Stimulated activated naive CD8-positive, alpha-beta T cell treated with anti-CD3 and anti-CD28 coated beads, Interleukin-15, Interleukin-2, amounts not matched to agents 100 ng/mL and 50 ng/mL, for 24 hours (primary cell): ENCODE measurements at regions not wholly inside any gene's neighbourhood (a gene's known extent, or its start where the extent isn't known, plus 50 kb on each side); places are given as distances from the start of the nearest gene placed in this dataset.

ENCODE experiments used
- H3K27ac Mint-ChIP-seq: one replicate; pipeline ENCODE4 v1.8.0; 2021; ENCODE audit warnings: mild to moderate bottlenecking, mixed read lengths
- H3K27me3 Mint-ChIP-seq: one replicate; pipeline ENCODE4 v1.8.0; 2021; ENCODE audit warnings: mixed read lengths
- H3K36me3 Mint-ChIP-seq: one replicate; pipeline ENCODE4 v1.8.0; 2021; ENCODE audit warnings: low read depth, mixed read lengths
- H3K4me1 Mint-ChIP-seq: one replicate; pipeline ENCODE4 v1.8.0; 2021; ENCODE audit warnings: low read depth, mixed read lengths
- H3K4me3 Mint-ChIP-seq: one replicate; pipeline ENCODE4 v1.8.0; 2021; ENCODE audit warnings: mild to moderate bottlenecking, mixed read lengths
- H3K9me3 Mint-ChIP-seq: one replicate; pipeline ENCODE4 v1.8.0; 2021; ENCODE audit warnings: mixed read lengths

DNA sequence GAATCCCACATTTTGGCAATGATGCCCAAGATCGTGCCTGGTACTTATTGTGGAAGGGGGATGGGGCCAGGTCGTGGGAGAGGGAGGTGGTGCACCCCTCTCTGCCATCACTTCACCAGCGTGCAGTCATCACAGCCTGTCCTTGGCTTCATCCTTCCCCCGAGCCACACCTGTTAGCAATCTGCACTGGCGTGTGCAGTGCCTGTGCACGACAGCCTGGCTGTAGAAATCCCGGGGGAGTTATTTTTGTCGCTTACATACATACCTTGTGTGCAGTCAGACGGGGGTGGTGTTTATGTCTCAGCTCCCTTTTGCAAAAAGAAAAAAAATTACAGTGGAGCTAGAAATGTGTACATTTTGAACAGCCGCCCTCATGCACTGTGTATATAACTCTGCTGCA is 216.0 kb downstream of the TLE3 start:
- Mint-ChIP-seq H3K9me3 (no peaks in the 10 kb centered on the region), H3K4me1 (peaks cover 7% of the 10 kb centered on the region), H3K27me3 (peaks cover 15% of the 10 kb centered on the region), H3K36me3 (no peaks in the 10 kb centered on the region), H3K4me3 (no peak overlapping the region), H3K27ac (no peak overlapping the region)

DNA sequence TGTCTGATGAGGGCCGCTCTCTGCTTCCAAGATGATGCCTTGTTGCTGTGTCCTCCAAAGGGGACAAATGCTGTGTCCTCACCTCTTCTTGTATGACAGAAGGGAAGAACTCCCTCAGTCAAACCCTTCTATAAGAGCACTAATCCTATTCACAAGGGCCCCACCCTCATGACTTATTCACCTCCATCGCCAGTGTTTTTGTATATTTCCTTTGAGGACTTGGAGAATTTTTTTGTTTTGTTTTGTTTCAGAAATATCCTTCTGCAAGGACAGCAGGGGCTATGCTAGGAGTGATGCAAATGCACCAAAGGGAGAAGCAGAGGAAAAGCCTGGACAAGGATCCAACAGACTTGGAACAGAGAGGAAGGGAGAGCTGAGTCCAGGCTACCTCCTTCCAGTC is 214.4 kb downstream of the TLE3 start:
- H3K4me3 Mint-ChIP-seq, result no peak overlapping the region
- peaks cover 7% of the 10 kb centered on the region for H3K4me1 Mint-ChIP-seq
- H3K27ac Mint-ChIP-seq, result no peak overlapping the region

DNA sequence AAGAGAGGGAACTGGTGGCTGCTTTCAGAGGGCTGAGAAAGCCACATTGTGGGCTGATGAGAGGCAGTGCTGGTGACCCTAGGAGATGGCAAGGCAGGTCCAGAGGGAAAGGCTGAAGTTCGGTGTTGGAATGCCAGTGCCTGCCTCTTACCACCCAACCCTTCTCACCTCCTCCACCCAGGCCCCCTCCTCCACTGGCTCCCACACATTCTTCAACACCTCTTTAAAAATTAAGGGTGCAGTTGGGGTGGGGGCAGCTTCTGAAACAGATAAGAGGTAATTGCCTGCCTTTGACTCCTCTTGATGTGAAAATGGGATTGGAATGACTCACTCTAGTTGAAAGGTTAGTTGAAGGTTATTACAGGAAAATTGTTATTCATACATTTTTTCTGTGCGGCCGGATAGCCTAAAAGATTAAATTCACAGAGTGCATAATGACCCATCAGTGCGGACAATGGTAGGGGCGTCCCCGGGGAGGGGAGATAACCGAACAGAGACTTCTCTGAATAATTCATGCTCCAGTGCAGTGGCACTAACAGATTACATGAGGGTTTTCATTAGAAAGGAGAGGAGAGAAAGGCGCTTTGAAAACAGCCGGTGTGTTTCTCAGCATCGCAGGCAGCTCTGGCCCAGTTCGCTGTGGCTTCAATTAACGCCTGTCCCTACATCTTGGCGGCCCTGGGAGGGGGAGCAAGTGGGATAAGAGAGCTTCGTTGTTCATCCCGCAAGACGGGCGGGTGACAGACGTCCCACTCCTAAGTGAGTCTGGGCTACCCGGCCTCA is 212.4 kb downstream of the TLE3 start:
- H3K4me3 Mint-ChIP-seq, result no peak overlapping the region
- no peak overlapping the region for H3K27ac Mint-ChIP-seq
- H3K4me1 Mint-ChIP-seq, result peaks cover 7% of the 10 kb centered on the region
- H3K9me3 Mint-ChIP-seq, result no peaks in the 10 kb centered on the region
- H3K36me3 Mint-ChIP-seq, result no peaks in the 10 kb centered on the region
- peaks cover 23% of the 10 kb centered on the region for H3K27me3 Mint-ChIP-seq

More for the DNA sequence above, 214.4 kb downstream of the TLE3 start:
- Mint-ChIP-seq H3K27me3 (peaks cover 20% of the 10 kb centered on the region), H3K9me3 (no peaks in the 10 kb centered on the region), H3K36me3 (no peaks in the 10 kb centered on the region)

- no peak overlapping the region for H3K4me3 Mint-ChIP-seq
- H3K4me1 Mint-ChIP-seq, result peaks cover 3% of the 10 kb centered on the region
- H3K27me3 Mint-ChIP-seq, result peaks cover 30% of the 10 kb centered on the region
- H3K27ac Mint-ChIP-seq, result no peak overlapping the region
- peaks cover 4% of the 10 kb centered on the region for H3K9me3 Mint-ChIP-seq
- H3K36me3 Mint-ChIP-seq, result no peaks in the 10 kb centered on the region
These were observed 210.7 kb downstream of the TLE3 start for GRCh38 chr15:69887009-69887408.

- Mint-ChIP-seq H3K4me3 (no peak overlapping the region), H3K36me3 (no peaks in the 10 kb centered on the region), H3K27ac (no peak overlapping the region), H3K4me1 (peaks cover 3% of the 10 kb centered on the region), H3K27me3 (peaks cover 26% of the 10 kb centered on the region), H3K9me3 (peaks cover 4% of the 10 kb centered on the region)
These were observed 210.2 kb downstream of the TLE3 start for GRCh38 chr15:69887553-69887952.

GRCh38 chr15:69888406-69888805 is 209.3 kb downstream of the TLE3 start:
- H3K36me3 Mint-ChIP-seq, result no peaks in the 10 kb centered on the region
- H3K27ac Mint-ChIP-seq, result no peak overlapping the region
- H3K4me1 Mint-ChIP-seq, result peaks cover 3% of the 10 kb centered on the region
- H3K27me3 Mint-ChIP-seq, result peaks cover 24% of the 10 kb centered on the region
- no peak overlapping the region for H3K4me3 Mint-ChIP-seq
- H3K9me3 Mint-ChIP-seq, result peaks cover 4% of the 10 kb centered on the region

- Mint-ChIP-seq H3K9me3 (peaks cover 4% of the 10 kb centered on the region), H3K36me3 (no peaks in the 10 kb centered on the region)
These were observed 206.6 kb downstream of the TLE3 start for GRCh38 chr15:69891070-69891536.

DNA sequence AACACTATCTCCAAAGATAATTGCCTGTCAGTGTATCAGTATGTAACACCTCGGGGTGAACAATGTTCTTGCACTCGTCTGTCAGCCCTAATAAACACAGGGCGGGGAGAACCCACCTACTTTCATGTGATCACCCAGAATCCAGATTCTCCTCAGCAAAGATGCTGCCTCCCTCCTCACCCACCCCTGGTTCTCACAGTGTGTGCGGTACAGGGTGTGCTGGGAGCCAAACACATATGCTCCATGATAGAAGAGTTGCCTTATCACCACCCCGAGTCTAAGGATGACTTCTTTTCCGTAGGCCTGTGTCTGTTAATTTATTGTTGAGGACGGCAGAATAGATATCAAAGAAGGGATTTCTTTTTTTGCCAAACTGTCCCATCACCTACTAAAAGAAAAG is 206.1 kb downstream of the TLE3 start:
- H3K27ac Mint-ChIP-seq, result no peak overlapping the region
- H3K36me3 Mint-ChIP-seq, result no peaks in the 10 kb centered on the region
- peaks cover 32% of the 10 kb centered on the region for H3K27me3 Mint-ChIP-seq
- H3K4me1 Mint-ChIP-seq, result no peaks in the 10 kb centered on the region
- H3K9me3 Mint-ChIP-seq, result peaks cover 4% of the 10 kb centered on the region
- H3K4me3 Mint-ChIP-seq, result no peak overlapping the region

More at GRCh38 chr15:69891070-69891536, 206.6 kb downstream of the TLE3 start:
- H3K27me3 Mint-ChIP-seq, result peaks cover 36% of the 10 kb centered on the region
- no peaks in the 10 kb centered on the region for H3K4me1 Mint-ChIP-seq
- H3K4me3 Mint-ChIP-seq, result no peak overlapping the region
- no peak overlapping the region for H3K27ac Mint-ChIP-seq

- Mint-ChIP-seq H3K4me1 (no peaks in the 10 kb centered on the region), H3K27ac (no peak overlapping the region), H3K9me3 (peaks cover 4% of the 10 kb centered on the region), H3K4me3 (no peak overlapping the region), H3K36me3 (no peaks in the 10 kb centered on the region), H3K27me3 (peaks cover 39% of the 10 kb centered on the region)
These were observed 205.4 kb downstream of the TLE3 start for GRCh38 chr15:69892351-69892750.

- no peak overlapping the region for H3K27ac Mint-ChIP-seq
- no peak overlapping the region for H3K4me3 Mint-ChIP-seq
- no peaks in the 10 kb centered on the region for H3K36me3 Mint-ChIP-seq
- no peaks in the 10 kb centered on the region for H3K4me1 Mint-ChIP-seq
- H3K9me3 Mint-ChIP-seq, result peaks cover 4% of the 10 kb centered on the region
- H3K27me3 Mint-ChIP-seq, result peaks cover 34% of the 10 kb centered on the region
These were observed 204.6 kb downstream of the TLE3 start for GRCh38 chr15:69893086-69893485.

GRCh38 chr15:69893863-69894262 is 203.9 kb downstream of the TLE3 start:
- H3K9me3 Mint-ChIP-seq, result peaks cover 4% of the 10 kb centered on the region
- H3K36me3 Mint-ChIP-seq, result no peaks in the 10 kb centered on the region
- H3K27me3 Mint-ChIP-seq, result peaks cover 34% of the 10 kb centered on the region
- H3K27ac Mint-ChIP-seq, result no peak overlapping the region
- H3K4me1 Mint-ChIP-seq, result no peaks in the 10 kb centered on the region
- no peak overlapping the region for H3K4me3 Mint-ChIP-seq

DNA sequence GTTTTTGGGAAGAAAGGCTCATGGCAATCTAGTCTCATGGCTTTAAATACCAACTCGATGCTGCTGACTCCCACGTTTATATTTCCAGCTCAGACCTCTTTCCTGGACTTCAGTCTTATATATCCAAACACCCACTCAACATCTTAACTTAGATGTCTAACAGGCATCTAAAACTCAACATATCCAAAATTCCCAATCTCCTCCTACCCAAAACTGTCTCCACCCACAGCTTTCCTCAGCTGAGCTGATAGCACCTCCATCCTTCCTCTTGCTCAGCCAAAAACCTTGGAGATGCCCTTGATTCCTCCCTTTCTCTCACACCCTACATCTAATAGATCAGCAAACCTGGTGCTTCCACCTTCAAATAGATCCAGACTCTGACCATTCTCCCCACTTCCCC is 202.5 kb downstream of the TLE3 start:
- H3K27ac Mint-ChIP-seq, result no peak overlapping the region
- no peaks in the 10 kb centered on the region for H3K4me1 Mint-ChIP-seq
- no peak overlapping the region for H3K4me3 Mint-ChIP-seq
- peaks cover 4% of the 10 kb centered on the region for H3K9me3 Mint-ChIP-seq
- H3K36me3 Mint-ChIP-seq, result no peaks in the 10 kb centered on the region
- peaks cover 31% of the 10 kb centered on the region for H3K27me3 Mint-ChIP-seq

DNA sequence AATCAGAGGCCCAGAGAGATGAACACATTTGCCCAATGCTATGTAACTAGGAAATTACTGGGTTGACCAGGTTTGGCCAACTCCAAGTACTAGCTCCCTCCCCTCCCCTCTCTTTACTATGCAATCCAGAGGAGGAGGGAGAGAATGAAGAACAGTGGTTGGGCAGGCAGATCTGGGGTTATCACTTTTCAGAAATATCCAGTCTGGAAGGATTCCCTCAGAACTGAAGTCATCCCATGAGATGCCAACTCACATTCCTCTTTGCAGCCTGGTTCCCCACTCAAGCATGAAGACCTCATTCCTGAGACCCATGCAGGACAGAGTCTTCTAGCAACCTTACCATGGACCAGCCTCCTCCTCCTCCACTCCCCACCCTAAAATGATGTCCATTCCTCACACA is 201.1 kb downstream of the TLE3 start:
- no peaks in the 10 kb centered on the region for H3K9me3 Mint-ChIP-seq
- no peak overlapping the region for H3K4me3 Mint-ChIP-seq
- no peaks in the 10 kb centered on the region for H3K4me1 Mint-ChIP-seq
- no peaks in the 10 kb centered on the region for H3K36me3 Mint-ChIP-seq
- H3K27me3 Mint-ChIP-seq, result peaks cover 23% of the 10 kb centered on the region
- H3K27ac Mint-ChIP-seq, result no peak overlapping the region

DNA sequence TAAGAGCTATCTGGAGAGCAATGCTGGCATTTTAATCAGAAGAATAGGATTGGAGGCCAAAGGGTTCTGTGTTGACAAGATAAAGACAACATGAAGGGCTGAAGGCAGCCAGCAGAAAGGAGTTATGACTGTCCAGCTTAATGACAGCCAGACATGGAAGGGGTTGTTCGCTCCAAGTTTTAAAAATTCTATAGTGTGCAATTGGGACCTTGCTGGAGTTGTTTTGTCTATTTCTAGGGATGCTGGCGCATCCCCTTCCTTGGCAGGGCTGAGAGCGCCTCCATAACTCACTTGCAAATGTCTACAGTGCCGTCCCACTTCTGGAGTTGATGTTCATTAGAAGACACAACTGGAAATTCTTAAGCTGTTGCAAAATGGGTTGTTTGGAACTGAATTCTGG is 200.7 kb downstream of the TLE3 start:
- Mint-ChIP-seq H3K36me3 (no peaks in the 10 kb centered on the region), H3K9me3 (no peaks in the 10 kb centered on the region), H3K27ac (no peak overlapping the region), H3K4me3 (no peak overlapping the region), H3K27me3 (peaks cover 23% of the 10 kb centered on the region), H3K4me1 (no peaks in the 10 kb centered on the region)

GRCh38 chr15:69897471-69898237 is 200.1 kb downstream of the TLE3 start:
- Mint-ChIP-seq H3K9me3 (no peaks in the 10 kb centered on the region), H3K27ac (no peak overlapping the region), H3K36me3 (no peaks in the 10 kb centered on the region), H3K4me1 (no peaks in the 10 kb centered on the region), H3K4me3 (no peak overlapping the region), H3K27me3 (peaks cover 23% of the 10 kb centered on the region)
